Gastroesophageal sphincter (tissue), 3 donors: ENCODE measurements at regions not wholly inside any gene's neighbourhood (a gene's known extent, or its start where the extent isn't known, plus 50 kb on each side); places are given as distances from the start of the nearest gene placed in this dataset.

Source experiments
- EP300 ChIP-seq: sonication (generic); formaldehyde crosslinking; IDR thresholded peaks from one replicate; pipeline ENCODE4 v1.6.1; 2017; ENCODE audit warnings: antibody characterized with exemption, mild to moderate bottlenecking
- POLR2AphosphoS5 ChIP-seq: sonication (generic); formaldehyde crosslinking; IDR thresholded peaks from one replicate; pipeline ENCODE4 v1.6.1; 2017; ENCODE audit warnings: antibody characterized with exemption
- TF ChIP-seq, protein P1 (sequence below), 4 experiments: fragments of 200-600 bp in 2 of 4; fragments of 450-650 bp in 2 of 4; sonication (generic) in 1 of 4; IDR thresholded peaks; one replicate each; pipeline ENCODE4 v1.5.1; 2017 to 2019; ENCODE audit warnings: antibody characterized with exemption in 4 of 4, mild to moderate bottlenecking in 2 of 4, moderate library complexity in 2 of 4

GRCh38 chr2:120823551-120823950 is 87.9 kb downstream of the GLI2 start:
- TF ChIP-seq, protein P1, sequence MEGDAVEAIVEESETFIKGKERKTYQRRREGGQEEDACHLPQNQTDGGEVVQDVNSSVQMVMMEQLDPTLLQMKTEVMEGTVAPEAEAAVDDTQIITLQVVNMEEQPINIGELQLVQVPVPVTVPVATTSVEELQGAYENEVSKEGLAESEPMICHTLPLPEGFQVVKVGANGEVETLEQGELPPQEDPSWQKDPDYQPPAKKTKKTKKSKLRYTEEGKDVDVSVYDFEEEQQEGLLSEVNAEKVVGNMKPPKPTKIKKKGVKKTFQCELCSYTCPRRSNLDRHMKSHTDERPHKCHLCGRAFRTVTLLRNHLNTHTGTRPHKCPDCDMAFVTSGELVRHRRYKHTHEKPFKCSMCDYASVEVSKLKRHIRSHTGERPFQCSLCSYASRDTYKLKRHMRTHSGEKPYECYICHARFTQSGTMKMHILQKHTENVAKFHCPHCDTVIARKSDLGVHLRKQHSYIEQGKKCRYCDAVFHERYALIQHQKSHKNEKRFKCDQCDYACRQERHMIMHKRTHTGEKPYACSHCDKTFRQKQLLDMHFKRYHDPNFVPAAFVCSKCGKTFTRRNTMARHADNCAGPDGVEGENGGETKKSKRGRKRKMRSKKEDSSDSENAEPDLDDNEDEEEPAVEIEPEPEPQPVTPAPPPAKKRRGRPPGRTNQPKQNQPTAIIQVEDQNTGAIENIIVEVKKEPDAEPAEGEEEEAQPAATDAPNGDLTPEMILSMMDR (IDR thresholded peaks at IDR 0.05) = no peak
- no peak for TF ChIP-seq EP300
- TF ChIP-seq POLR2AphosphoS5 = no peak
